NCI-H2081 (cell line): ENCODE measurements at regions not wholly inside any gene's neighbourhood (a gene's known extent, or its start where the extent isn't known, plus 50 kb on each side); places are given as distances from the start of the nearest gene placed in this dataset.

Experiments
- DNase-seq, 2 experiments: peaks; one replicate each; lab custom pipeline; 2025; lab: John Stamatoyannopoulos, UW

GRCh38 chr6:132973514-132973993 lies 159.2 kb downstream of the RPS12 start:
- DNase-seq: peak in 1 of 2 experiments; percentile 53

GRCh38 chr6:132974122-132974521 lies 159.8 kb downstream of the RPS12 start:
- DNase-seq: no peak

DNA sequence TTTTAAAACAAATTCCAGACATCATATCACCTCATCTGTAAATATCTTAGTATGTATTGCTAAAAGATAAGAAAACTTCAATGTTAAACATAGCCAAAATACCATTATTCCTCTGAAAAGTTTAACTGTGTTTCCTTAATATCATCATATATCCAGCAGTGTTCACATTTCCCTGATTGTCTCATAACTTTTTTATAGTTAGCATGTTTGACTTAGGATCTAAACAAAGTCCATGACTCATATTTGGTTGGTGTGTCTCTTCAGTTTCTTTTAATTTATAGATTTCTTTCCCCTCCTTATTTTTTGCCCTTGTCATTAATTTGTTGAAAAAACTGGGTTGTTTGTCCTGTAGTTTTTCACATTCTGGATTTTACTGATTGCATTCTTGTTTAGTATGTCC lies 163.0 kb downstream of the RPS12 start:
- no peak for DNase-seq

- no peak for DNase-seq
Measured at GRCh38 chr6:132978685-132979084, 164.3 kb downstream of the RPS12 start.

GRCh38 chr6:132993738-132994137 lies 179.4 kb downstream of the RPS12 start:
- DNase-seq: no peak

DNA sequence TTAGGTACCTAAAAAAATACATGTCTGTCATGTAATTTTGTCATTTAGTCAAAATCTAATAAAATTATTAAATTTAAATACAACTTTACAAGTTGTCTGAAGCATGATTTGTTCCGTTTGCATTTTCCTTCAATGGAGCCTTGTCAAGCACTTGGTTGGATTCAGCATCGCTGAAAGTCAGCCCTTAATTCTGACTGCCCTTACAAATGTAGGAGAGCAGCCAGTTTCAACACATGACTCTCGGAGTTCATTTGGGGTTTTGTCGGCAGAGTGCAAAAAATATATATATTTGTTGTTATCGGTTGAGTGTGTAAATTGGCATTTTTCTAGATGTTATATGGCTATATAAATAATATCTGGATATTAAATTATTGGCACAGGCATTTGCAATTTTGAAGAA lies 180.6 kb downstream of the RPS12 start:
- DNase-seq: no peak

DNA sequence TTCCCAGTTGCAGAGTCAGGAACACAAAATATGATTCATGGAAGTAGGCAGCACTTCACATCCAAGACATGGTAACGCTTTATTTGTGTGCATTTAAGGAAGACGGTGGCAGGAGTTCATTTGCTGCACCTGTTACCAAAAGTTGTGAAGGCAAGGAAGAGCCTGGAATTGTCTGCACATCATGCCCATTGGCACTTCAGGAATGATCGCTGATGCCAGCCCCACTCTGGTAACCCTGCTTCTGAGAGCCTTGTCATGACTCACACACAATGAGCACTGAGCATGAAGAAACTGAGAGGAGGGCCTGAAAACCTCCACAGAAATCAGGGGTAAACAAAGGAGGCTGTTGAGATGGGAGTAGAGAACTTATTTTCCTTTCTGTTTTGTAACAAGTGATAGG lies 181.1 kb downstream of the RPS12 start:
- DNase-seq: no peak

DNA sequence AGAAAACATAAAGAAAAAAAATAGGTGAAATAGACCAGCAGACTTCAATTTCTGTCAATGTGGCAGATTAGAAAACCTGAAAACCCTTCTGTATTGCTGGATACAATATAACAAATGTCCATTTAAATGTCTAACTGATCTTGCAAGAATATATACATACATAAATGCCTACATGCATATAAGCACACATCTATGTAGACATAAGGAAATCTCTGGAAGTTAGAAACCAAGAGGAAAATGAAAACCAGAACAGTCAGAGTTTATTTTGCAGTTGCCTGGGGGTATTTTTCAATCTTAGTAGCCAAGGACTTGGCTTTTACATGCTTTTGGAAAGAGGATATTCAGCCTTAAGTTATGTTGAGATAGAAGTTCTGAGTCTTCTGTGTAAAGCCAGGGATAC lies 184.0 kb downstream of the RPS12 start:
- DNase-seq: no peak

- DNase-seq: no peak
Measured at GRCh38 chr6:133001040-133001565, 186.7 kb downstream of the RPS12 start.

GRCh38 chr6:133004304-133004884 lies 190.0 kb downstream of the RPS12 start:
- no peak for DNase-seq

DNA sequence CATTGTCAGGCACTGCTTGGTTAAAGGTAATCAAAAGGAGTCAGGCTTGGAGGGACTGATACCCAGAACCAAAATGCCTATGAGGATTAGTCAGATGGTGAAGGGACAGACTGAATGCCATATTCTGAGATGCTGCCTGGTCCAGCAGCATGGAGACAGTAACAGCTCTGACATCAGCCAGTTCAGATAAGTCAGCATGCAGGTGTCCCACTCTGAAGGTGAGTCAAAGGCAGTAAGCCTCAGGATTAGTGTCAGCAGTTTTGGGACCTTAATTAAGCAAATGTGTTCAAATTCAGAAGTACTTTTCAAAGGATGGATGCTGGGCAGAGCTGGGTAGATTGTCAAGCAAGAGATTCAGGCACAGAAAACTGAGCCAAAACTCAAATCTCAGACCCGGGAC lies 198.4 kb downstream of the RPS12 start:
- DNase-seq: no peak

- DNase-seq: no peak
Measured at GRCh38 chr6:133016631-133017030, 202.3 kb downstream of the RPS12 start.

- DNase-seq: no peak
Measured at GRCh38 chr6:133017581-133017980, 203.2 kb downstream of the RPS12 start.

DNA sequence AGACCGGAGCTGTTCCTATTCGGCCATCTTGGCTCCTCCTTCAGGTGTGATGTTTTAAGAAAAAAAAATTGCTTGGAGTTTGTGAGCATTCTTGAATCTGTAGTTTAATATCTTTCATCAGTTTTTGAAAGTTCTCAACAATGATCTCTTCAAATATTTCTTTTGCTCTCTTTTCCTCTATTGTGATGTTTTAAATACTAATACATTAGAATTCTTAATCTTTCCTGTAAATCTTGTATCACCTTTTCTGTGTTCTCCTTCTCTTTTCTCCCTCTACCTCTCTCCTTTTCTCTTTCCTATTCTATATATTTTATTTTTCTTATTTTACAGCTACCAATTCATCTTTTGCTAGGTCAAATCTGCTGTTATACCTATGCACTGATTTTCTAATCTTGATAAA lies 212.3 kb downstream of the RPS12 start:
- no peak for DNase-seq

DNA sequence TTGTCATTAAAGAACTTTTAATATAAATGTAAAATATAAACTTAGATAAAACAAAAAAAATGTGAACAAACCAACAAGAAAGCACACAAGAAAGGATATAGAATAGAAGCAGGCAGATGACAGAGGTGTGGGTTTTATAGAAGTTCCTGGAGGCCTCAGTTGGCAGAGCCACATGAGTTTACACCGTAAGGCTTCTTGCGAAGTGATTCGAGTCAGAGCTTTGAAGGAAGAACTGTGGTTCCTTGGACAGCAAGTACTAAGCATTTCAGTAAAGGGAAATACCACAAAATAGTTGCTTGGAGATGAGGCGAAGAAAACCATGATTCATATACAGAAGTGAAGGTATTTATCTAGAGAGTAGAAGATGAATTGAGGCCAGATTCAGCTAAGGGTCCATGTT lies 207.9 kb upstream of the EYA4 start:
- no peak for DNase-seq

DNA sequence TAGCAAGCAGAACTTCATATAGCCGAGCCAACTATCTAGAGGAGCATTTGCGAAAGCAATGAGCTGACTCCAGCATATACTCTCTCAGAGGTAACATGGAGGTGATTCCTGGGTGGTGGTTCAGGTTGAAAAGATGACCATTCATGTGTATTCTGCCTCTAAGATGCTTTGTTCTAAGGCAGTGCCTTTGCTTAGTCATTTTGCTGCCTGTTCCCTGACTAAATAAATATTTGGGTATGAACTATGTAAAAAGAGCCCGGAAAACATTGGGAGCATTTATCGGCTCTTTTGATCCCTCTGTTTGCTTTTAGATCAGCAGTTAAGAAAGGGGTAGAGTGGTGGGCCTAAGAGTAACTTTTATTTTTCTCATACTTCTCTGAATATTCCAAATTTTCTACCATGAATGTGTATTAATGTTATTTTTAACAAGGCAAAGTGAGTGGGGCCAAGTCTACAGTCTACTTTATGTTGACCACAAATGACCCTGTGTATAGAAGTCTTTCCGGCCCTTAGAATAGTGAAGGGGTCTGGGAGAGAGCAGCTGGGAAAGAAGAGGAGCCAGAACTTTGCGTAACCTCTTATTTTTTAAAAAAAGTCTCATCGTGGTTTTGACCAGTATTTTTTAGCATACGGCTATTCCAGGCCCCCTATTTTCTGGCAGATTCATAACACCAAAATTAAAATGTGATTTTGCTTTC lies 206.5 kb upstream of the EYA4 start:
- peak in 1 of 2 experiments; percentile 9 for DNase-seq

DNA sequence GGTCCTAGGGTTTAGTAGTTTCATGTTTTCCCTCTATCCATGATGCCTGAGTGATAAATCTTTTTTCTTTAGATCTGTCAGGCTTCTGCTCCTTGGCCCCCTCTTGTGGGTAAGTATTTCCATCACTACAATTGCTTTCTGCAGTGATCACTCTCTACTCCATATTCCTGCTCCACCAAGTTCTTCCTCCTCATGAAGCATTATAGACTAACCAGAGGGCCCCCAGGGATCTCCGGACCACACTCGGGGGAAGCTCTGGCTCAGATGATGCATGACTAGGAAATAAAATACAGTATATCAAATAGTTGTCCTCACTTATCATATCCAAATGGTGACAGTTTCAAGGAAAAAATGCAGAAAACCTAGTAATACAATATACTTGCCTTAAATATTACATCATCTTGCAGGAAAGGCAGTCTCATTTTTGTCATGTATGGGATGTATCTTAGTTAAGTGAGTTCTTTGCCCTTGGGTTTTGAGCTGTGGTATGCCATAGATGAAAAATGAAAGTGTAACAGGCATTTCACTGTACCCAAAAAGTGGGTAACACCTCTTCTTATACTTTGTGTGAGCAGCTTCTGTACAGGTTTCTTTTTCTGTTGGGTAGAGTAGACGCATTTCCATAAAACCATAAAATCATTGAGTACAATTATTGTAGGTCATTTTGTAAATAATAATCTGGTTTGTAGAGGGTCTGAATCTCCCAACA lies 200.9 kb upstream of the EYA4 start:
- no peak for DNase-seq

DNA sequence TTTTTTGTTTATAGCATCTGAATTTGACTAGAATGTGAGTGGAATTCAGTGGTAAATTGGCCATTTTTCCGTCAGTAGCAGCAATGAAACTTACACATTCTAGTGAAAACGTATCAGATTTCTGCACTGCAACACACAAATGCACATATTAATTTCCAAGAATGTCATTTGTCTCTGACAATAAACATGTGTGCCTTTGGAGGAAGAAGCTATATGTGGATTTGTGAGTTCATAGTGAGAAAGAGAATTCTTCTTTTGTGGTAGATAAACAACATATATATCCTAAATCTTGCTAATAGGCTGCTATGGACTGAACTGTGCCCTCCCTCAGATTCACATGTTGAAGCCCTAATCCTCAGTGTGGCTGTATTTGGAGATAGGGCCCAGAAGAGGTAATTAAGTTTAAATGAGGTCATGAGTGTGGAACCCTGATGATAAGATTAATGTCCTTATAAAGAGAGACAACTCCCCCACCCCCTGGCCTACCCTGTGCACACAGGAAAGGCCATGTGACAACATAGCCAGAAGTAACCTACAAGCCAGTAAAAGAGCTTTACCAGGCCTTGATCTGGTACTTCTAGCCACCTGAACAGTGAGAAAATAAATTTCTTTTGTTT lies 200.2 kb upstream of the EYA4 start:
- no peak for DNase-seq

GRCh38 chr6:133042550-133043120 lies 198.5 kb upstream of the EYA4 start:
- DNase-seq: no peak

DNA sequence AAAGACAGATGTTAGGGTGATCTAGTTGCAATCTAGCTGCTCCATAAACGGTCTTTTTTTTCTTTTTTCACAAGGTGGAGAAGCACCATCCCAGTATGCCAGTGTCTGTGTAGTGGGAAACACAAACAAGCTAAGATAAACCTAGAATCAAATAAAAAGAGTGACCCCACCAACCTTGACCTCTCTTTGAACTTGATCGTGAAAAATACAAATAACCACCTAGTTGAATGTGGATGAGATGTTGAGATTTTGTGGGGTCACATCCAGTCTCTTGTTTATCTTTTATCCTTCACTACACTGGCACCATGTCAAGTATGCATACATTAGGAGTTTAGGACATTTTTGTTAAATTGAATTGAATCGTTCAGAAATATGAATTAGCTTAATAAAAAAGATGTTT lies 194.6 kb upstream of the EYA4 start:
- no peak for DNase-seq

- no peak for DNase-seq
Measured at GRCh38 chr6:133047065-133047665, 194.0 kb upstream of the EYA4 start.

GRCh38 chr6:133047706-133048105 lies 193.5 kb upstream of the EYA4 start:
- no peak for DNase-seq
